GM11168 (cell line): ENCODE measurements at regions not wholly inside any gene's neighbourhood (a gene's known extent, or its start where the extent isn't known, plus 50 kb on each side); places are given as distances from the start of the nearest gene placed in this dataset.

Experiments
- in situ Hi-C: fragments of 300-500 bp; cut with MboI; formaldehyde crosslinking; loops from one replicate; pipeline ENCODE4 v1.12.0; 2022; ENCODE audit warnings: low sequenced_read_pairs; ENCODE audit not compliant: unreplicated experiment

DNA sequence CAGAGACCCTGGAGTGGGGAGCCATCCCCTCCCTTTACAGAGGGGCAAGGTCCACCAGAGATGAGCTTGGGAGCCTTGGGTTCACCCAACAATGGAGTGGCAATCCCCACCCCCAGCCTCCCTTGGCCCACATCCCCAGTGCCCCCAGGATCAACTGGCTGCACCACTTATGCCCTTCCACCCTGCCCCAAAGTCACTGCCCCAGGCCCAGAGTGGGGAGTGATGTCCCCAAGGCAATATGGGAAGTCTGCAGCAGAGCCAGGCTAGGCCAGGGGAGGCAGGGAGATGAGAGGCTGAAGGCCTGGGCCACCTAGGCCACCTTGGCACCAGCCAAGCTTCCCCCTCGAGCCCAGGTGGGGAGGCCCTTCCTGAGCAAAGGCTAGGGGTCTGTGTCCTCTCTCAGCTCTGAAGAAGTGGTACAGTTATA lies 145.5 kb downstream of the SMAD6 start:
- in situ Hi-C loops = no loop called here

DNA sequence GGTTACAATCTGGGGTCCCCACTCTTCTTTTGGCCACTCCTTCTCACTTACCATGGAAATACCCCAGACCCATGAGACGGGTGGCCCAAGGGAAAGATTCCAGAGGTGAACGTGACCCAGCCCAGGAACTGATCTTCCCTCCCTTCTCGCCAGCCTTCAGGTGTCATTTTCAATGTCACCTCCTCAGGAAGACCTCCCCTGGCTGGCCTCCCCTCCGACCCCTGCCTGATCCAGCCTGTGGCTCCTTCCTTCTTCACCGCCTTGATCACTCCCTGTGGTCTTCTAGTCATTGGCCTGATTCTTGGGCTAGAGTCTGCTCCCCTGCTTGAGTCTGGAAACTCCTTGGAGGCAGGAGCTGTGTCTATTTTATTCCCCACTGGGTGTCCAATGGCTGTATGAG lies 146.1 kb downstream of the SMAD6 start:
- in situ Hi-C loops = no loop called here

DNA sequence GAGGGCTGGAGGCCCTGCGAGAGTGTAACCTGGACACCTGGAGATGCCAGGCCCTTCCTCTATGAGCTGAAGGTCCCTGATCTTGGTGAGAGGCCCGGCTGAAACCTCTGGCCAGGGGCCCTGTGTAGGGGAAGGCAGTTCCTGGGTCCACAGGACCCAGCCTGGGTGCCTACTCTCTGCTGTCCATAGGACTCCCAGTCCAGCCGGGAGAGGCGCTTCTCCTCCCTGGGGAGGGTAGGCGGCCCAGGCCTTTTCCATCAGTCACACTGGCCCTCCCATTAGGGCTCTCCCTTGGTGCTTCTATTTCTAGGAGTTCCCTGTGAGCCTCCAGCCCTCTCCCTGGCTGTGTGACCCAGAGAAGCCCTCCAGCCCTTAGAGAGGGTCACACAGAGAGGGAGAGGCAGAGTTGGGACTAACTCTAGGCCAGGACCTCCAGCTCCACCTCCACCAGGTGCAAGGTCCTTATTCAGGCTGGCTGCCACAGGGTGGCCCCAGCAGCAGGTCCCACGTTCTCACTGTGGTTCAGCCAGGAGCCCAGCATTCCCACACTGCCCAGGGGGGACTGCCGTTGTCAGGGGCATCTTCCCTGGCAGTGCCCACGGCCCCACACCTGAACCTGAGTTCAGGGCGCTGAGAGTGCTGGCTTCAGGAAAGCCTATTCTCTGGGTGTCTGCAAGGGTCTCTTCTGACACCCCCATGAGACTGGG lies 146.8 kb downstream of the SMAD6 start:
- in situ Hi-C loops = no loop called here

DNA sequence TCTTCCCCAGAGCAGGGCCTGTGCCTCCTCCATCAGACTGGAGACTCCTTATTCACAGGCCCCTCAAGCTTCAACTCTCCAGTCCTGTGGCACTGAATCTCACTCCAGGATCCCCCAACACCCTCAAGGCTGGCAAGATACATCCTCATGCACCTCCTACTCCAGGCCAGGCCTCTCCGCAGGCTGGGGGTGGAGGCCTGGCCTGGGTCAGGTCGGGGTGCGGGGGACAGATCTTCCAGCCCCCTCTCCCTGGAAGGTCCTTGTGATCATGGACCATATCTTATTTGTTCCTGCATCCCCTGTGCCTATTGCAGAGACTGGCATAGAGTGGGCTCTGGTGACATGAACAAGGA lies 147.3 kb downstream of the SMAD6 start:
- in situ Hi-C loops = no loop called here

DNA sequence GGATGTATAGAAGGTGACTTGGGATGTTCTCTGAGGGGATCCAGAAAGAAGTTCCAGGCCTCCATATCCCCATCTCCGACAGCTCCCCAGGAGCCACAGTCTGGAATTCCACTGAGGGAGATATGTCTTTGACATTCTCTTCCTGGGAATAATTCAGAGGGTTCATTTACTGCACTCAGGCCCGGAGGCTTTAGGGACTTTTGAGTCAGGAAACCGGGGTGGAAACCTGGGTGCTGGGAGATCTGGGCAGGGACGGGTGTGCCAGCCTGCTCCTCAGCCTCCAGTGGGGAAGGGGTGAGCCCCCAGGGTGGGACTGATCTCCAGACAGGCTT lies 147.7 kb downstream of the SMAD6 start:
- in situ Hi-C loops = no loop called here

DNA sequence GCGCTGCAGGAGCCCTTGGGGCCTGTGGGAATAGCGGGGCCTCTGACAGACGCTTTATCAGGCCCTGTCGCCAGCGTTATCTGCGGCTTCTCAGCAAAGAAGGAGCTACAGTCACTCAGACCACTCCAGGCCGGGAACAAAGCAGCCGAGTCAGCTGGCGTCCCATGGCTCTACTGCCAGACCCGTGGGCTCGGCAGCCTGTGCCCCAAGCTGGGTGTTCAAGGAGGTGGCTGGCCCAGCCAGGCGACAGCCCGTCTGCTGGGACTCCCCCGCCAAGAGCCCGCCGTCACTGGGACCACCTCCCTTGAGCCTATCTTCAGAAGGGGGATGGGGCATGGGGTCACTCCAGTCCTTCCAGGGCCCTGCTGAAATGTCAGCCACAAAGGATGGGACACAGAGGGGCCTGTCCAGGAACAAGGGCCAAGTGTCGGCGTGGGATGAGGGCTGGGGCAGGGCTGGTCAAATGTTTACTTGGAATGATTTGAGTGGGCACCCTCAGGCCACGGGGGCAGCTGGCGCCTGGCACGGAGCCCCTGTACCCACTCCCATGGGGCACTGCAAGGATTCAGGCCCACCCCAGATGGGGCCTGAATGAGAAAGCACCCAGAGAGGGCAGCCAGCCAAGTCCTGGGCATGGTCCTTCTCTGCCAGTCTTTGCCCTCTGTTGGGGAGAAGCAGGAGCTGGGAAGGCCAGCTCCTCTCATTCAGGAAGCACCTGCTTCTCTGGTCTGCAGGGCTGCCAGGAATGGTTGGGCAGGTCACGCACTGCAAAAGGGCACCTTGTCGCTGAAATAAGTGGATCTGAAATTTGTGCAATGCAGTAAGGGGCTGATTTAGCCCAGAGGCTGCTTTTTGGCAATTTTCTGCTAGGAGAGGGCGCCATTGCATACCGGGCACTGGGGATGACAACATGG lies 148.3 kb downstream of the SMAD6 start:
- in situ Hi-C loops = no loop called here

DNA sequence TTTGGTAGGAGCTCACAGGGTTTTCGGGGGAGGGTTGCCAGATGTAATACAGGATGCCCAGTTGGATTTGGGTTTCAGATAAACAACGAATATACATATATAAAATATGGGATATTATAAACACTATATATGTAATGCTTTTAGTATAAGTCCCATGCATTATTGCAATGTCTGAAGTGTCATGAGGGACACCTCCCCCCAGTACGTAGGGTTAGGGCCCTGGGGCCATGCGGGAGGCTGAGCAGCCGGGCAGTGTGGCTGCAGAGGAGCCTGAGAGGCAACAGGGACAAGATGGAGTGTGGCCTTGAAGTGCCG lies 148.9 kb downstream of the SMAD6 start:
- in situ Hi-C loops = no loop called here

DNA sequence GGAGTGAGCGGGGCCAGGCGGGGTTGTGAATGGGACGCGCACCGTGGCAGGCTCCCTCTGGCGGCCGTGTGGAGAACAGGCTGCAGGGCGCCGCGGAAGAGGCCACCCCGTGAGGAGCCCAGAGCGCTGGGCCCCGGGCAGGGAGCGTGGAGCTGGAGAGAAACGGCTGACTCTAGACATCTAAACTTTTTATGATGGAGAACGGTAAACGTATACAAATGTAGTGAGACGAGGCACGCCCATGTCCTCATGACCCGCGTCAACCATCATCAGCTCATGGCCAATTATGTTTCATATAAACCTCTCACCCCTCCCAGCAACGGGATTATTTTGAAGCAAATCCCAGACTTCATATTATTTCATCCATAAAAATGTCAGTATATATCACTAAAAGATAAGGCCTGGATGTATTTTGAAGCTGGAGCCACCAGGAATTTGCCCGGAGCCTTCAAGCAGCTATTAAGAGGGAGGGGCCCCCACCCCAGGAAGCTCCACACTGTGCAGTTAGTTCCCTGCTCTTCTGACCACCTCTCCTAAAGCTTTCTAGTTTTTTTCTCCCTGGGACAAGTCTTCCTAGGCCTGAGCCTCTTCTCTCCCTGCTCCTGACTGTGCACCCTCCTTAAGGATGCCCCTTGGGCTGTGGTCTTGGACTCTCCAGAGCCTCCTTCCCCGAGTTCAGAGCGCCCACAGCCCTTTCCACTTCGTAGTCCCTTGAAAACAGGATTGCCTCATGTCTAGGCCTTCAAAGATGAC lies 149.5 kb downstream of the SMAD6 start:
- in situ Hi-C loops = no loop called here

DNA sequence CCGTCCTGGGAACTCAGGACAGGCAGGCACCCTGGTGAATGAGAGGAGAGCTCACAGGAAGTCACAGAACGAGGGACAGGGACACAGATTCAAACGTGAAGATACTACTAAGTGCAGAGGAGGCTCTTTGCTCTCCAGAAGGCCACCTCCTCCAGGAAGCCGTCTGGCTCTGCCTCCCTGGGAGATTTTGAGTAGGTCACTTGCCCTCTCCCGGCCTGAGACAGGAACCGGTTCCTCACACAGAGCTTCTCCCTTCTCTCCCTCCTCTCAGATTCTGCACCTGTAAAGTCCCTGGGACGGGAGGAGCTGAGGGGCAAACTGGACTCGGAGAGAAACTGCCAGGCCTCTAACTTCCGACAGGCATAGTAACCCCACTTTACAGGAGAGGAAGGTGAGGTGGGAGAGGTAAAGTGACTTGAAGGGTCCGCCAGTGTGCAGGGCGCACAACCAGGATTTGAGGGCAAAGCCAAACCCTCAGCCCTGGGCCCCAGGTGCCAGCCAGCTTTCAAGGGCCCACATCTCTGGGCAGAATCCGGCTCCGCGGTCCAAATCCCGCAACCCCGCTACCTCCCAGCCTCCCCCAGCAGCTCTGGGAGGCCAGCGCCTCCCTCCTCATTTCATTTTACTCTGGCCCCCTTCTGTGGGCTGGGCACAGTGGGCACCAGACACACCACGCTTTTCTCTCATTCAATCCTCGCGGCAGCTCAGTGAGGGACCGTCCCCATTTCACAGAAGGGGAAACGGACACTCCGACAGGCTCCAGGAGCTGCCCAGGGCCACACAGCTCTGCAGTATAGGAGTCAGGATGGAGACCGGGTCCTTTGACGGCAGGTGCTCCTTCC lies 150.2 kb downstream of the SMAD6 start:
- in situ Hi-C loops = no loop called here

DNA sequence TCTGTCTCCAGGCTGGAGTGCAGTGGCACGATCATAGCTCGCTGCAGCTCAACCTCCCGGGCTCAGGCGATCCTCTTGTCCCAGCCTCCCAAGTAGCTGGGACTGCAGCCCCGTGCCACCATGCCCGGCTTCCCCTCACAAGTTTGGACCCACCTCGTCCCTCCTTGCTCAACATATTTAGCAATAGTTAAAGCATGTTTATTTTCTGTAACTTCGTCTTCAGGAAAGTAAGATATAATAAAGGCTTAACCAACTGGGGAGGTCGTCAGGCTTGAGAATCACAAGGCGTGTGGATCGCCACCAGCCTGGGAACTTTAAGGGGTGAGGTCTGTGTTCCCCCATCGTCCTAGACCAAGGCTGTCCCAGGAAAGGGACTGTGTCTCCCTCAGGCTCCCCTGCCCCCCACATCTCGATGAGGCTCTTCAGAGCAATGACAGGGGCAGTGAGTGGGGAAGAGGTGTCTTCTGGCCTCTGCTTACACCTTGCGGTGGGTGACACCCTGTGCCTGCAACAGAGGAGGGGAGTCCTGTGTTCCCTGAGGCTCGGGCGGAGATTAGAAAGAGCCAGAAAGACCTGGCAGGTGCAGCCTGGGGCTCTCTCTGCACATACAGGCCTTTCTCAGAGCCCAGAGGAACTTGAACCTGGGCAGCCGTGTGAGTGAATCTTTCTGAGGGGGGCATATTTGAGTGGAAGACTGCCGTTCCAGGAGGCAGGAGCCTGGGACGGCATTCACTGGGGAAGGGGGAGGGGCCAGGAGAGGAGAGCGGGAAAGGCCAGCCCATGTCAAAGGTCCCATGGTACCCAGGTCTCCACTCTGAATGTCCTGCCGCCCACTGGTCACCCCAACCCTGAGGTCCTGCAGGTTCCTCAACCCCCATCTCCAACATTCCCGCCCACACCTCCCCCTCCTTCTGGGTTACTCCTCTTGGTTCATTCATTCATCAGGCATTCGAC lies 152.3 kb downstream of the SMAD6 start:
- in situ Hi-C loops = no loop called here

DNA sequence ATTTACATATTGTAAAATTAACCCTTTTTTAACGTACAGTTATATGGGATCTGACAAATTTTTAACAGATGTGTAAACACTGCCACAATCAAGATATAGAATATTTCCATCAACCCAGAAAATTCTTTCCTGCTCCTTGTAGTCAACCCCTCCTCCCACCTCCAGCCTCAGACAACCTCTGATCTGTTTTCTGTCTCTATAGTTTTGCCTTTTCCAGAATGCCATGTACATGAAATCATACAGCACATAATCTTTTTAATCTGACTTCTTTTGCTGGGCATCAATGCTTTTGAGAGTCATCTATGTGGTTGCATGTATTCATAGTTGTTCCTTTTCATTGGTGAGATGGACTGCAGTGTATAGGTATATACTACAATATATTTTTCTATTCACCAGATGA lies 153.0 kb downstream of the SMAD6 start:
- in situ Hi-C loops = no loop called here

DNA sequence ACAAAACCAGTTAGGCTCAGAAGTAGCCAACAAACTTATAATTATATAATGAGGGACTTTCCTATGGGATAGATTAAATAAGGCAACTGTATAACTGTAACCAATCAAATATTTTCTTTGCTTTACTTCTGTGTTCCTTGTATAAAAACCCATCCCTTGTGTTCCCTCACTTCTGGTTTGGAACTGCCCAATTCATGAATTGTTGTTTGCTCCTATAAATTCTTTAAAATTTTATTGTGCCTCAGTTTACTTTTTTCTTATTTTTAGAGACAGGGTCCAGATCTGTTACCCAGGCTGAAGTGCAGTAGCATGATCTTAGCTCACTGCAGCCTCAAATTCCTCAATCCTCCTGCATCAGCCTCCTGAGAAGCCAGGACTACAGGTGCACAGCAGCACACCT lies 155.7 kb downstream of the SMAD6 start:
- in situ Hi-C loops = no loop called here

DNA sequence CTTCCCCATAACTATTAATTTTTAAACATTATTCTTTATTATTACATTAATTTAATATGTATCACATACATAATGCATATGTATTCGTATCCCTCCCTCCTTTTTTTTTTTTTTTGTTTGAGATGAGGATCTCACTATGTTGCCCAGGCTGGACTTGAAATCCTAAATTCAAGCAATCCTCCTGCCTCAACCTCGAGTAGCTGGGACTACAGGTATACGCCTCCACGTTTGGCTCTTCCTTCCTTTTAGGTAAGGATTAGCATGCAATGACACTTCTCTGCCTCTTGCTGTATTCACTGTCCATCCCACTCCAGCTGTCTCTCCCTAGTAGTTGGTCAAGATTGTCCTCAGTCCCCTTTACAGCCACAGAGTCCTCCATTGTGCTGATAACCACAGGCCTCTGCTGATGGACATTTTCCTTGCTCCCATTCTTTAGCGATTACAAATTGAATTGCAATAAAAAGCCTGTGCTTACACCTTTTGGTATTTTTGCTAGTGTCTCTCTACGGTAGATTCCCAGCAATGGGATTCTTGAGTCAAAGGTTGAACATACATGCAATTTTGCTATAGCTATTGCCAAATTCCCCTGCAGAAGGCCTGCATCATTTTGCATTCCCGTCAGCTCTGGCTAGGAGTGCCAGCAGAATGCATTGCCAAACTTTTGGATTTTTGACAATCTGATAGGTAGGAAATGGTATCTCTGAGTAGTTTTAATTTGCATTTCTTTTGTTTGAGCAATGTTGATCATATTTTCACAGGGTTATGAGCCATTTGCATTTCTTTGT lies 156.6 kb downstream of the SMAD6 start:
- in situ Hi-C loops = no loop called here

DNA sequence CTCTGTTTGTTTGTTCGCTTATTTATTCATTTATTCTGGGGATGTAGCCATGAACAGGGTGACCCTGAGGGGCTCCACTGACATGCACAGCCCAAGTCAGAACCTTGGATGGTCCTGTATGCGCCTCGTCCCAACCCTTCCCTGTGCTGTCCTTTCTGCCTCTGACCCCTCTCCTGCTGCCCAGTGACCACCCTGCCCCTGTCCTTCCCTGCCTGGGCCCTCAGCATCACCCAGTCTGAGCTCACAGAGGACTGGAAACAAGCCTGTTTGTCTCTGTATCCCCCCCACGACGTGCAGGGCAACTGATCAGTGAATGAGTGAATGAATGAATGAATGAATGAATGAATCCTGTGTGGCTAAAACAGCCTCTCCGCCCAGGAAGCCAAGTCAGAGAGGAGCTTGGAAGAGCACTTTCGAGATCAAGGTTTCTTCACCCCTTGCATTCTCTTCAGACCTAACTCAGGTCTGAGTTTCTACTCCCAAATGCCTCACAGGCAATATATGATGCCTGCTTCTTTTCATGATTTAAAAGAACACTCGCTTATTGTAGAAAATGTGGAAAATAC lies 157.7 kb downstream of the SMAD6 start:
- in situ Hi-C loops = no loop called here

DNA sequence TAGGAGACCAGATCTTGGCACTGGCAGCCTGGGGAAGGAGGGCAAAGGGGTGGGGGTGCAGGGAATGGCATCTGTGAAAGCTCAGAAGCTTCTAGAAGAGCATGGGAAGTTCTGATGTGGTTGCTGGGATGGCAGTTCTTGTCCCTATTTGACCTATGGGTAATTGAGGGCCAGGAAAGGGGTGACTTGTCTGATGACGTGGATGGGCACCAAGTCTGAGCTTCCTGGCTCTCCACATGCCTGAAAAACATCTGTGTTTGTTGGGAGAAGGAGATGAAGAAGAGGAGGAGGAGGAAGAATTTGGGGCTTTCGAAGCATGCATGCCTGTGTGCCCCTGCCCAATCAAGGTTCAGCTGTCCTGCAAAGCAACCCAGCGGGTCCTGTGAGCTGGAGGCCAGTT lies 158.8 kb downstream of the SMAD6 start:
- in situ Hi-C loops = no loop called here

DNA sequence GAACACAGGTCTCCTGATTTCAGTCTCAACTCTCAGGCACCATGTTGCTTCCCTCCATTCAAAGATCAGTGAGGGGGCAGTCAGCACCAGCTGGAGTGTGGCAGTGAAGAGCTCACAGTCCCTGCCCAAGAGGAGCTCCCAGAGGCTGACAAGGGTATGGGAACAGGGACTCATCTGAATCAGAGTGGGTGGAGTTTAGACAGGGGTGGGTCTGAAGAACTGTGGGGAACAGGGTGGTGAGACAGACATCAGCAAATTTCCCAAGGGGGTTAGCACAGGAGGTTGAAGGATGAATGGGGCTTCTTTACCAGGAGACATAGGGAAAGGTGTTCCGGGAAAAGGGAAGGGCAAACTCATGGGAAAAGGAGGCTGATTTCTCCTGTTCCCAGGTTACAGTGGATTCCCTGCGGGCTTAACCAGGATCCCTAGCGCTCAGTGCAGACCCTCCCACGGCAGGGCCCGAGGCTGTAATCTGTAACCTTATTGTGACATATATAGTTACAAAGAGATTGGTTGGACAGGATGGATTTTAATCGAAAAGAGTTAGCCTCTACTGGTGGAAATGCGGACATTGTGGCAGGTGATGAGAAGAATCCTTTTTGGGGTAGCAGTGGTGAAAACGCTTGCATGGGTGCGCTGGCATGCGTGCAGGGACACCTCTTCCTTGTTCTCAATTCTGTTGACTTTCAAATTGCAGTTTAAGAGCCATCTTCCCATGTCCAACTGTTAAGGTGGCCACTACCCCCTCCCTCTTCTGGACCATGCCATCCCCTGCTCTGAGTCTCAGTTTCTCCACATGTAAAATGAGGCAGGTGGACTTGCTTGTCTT lies 160.3 kb downstream of the SMAD6 start:
- in situ Hi-C loops = no loop called here

DNA sequence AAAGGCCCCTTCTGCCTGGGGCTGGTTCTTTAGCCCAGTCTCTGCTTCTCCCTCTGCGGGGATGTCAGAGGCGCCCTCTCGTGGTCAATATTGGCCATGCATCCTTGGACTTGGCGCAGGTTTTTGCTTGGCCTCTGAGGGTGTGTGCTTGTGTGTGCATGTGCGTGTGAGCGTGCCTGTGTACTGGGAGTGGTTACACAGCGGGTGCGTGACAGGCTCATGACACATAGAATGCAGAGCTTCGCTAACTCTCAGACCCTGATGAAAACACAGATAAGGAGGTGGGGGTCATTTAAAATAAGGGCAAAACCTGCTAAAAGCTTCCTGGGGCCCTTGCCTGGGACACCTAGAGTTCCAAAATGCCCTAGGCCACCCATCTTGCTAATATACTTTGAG lies 160.9 kb downstream of the SMAD6 start:
- in situ Hi-C loops = no loop called here
